ENCODE measurements at regions not wholly inside any gene's neighbourhood (a gene's known extent, or its start where the extent isn't known, plus 50 kb on each side); places are given as distances from the start of the nearest gene placed in this dataset.

DNA sequence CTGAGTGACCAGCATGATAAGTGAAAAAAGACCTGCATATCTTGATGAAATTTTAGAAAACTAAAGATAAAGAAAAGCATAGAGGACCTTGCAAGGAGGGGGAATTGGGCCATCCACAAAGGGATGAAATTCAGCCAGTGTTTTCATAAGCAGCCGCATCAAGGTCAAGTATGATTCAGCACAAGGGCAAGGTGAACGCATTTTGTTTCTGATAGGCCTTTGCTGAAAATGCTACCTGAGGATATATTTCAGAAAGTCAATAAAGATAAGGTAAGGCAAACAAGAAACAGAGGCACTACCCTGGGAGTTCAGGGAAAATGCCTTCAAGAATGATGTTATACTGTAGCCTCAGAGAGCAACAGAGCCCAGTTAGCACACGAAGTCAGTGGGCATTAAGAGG is 55.0 kb upstream of the SHH start:
- H3K4me3 ChIP-seq (replicated peaks in 1 of 2; ENCODE audit: low read depth in 2 of 2, low read length in 2 of 2): no peak overlapping the region
- no peak for DNase-seq (ENCODE audit: low read depth in 2 of 2)
- TF ChIP-seq, protein P1, sequence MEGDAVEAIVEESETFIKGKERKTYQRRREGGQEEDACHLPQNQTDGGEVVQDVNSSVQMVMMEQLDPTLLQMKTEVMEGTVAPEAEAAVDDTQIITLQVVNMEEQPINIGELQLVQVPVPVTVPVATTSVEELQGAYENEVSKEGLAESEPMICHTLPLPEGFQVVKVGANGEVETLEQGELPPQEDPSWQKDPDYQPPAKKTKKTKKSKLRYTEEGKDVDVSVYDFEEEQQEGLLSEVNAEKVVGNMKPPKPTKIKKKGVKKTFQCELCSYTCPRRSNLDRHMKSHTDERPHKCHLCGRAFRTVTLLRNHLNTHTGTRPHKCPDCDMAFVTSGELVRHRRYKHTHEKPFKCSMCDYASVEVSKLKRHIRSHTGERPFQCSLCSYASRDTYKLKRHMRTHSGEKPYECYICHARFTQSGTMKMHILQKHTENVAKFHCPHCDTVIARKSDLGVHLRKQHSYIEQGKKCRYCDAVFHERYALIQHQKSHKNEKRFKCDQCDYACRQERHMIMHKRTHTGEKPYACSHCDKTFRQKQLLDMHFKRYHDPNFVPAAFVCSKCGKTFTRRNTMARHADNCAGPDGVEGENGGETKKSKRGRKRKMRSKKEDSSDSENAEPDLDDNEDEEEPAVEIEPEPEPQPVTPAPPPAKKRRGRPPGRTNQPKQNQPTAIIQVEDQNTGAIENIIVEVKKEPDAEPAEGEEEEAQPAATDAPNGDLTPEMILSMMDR (IDR thresholded peaks at IDR 0.05; ENCODE audit: low read depth, low read length): no peak

DNA sequence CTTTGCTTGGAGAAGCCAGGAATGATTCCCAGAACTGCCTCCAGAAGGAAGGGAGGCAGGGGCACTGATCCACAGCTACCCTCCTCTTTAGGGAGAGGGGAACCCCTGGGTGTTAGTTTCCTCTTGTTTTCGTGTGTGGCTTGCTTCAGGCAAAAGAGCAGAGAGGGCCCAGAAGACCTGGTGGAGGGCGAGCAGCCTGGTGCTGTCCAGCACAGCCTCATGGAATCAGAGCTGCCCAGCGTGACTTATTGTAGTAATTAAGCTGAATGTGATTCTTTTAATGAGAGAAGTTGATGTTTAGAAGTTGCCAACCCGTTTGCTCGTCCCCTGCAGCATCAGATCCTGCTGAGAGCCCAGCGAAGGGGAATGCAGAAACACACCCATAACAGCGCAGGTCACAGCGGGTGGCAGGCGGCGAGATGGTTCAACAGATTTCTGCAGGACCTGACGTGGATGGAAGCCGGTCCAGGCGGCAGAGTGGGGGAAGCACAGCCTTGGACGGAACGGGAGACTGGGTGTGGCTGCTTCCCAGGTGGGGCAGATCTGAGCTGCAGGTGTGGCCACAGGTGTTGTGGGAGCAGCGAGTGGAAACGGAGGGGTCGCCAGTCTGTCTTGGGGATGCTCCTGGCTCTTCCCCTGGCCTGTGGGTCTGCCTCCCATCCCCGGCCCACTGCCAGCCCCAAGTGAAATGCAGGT is 53.7 kb upstream of the SHH start:
- H3K4me3 ChIP-seq (replicated peaks in 1 of 2; ENCODE audit: low read depth in 2 of 2, low read length in 2 of 2): no peak overlapping the region

DNA sequence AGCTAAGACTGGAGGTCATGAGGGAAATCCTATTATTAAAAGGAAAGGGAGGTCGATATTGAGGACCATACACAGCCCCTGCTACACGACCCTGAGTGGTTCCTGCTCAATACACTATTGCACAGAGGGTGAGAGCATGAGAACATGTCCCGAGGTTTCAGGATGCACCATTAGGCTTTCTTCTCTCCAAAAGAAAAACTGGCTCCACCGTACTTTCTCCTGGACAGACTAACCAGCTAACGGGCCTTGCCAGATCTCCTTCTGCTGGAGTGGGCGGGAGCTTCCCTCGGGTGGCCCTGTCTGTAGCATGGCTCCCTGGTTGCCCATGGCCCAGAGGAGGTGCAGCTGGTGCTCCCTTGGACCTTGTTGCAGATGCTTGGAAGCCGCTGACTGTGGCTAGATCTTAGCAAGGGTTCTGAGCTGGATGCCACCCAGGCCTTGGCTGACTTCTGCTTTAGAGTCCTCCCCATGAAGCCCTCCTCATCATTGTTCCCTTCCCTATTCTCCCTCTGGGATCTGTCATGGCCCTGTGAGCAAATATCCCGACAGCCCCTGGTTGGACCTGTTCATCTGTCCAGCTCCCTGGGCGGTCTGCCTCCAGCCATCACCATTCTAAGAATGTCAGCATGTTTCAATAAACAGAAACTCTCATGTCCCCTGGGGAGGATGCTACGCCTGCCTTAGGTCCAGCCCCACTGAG is 52.9 kb upstream of the SHH start:
- DNase-seq (ENCODE audit: low read depth in 2 of 2): no peak
- TF ChIP-seq, protein P1 (IDR thresholded peaks at IDR 0.05; ENCODE audit: low read depth, low read length): no peak
- no peak overlapping the region for H3K4me3 ChIP-seq (replicated peaks in 1 of 2; ENCODE audit: low read depth in 2 of 2, low read length in 2 of 2)

More for the DNA sequence above, 53.7 kb upstream of the SHH start:
- TF ChIP-seq, protein P1 (IDR thresholded peaks at IDR 0.05; ENCODE audit: low read depth, low read length): no peak
- no peak for DNase-seq (ENCODE audit: low read depth in 2 of 2)

DNA sequence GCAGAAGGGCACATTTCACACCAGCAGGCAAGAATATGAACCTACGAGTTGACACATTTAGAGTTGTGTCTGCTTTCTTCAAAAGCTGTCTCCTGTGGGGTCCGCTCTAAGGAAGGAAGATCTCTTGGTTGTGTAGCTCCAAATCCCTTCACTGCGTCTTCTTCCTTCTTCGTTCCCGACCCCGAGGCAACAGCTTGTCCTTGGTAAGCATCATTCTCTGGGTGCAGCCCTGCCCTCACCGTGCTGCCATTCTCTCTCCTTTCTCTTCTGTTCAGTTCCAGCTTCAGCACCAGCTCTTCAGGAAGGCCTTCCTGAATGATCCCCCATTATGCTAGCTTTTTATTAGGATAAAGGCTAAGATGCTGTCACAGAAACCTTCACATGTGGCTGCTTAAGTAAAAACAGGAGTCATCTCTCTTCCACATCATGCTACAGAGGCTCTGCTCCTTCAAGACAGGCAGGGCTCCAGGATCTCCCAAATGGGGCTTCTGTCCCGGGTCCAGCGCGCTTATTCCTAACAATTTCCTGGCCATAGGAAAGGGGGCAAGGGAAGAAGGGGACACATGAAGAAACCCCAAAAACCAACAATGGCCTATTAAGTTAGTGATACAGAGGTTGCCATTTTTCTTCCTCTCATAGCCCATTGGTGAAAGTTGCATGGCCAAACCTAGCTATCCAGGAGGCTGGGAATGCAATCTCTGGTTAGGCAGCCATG is 52.2 kb upstream of the SHH start:
- TF ChIP-seq, protein P1 (IDR thresholded peaks at IDR 0.05; ENCODE audit: low read depth, low read length): no peak

DNA sequence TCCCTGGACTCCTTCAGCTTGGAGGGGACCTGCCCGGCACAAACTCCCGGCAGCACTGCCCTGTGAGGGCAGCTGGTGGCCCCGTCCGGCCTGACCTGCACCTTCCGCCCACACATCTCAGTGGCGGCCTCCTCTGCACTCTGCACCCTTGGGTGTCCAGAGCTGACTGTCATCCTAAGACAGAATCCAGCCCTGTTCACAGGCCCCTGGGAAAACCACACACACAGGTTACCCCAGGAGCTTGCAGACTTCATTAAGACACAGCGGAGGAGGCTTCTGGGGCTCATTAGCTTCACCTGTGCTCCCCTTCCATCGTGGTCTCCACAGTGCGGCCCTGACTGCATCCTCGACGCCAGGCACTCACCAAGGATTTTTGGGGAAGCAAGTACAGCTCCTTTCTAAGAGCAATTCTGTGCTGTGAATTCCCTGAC is 51.5 kb upstream of the SHH start:
- no peak for DNase-seq (ENCODE audit: low read depth in 2 of 2)
- TF ChIP-seq, protein P1 (IDR thresholded peaks at IDR 0.05; ENCODE audit: low read depth, low read length): no peak
- H3K4me3 ChIP-seq (replicated peaks in 1 of 2; ENCODE audit: low read depth in 2 of 2, low read length in 2 of 2): no peak overlapping the region

More for the DNA sequence above, 52.2 kb upstream of the SHH start:
- no peak for DNase-seq (ENCODE audit: low read depth in 2 of 2)
- no peak overlapping the region for H3K4me3 ChIP-seq (replicated peaks in 1 of 2; ENCODE audit: low read depth in 2 of 2, low read length in 2 of 2)

- H3K4me3 ChIP-seq (replicated peaks in 1 of 2; ENCODE audit: low read depth in 2 of 2, low read length in 2 of 2): no peak overlapping the region
- TF ChIP-seq, protein P1 (IDR thresholded peaks at IDR 0.05; ENCODE audit: low read depth, low read length): peak; percentile 3
- DNase-seq (ENCODE audit: low read depth in 2 of 2): no peak
Observed at GRCh38 chr7:155862123-155862892, 50.0 kb upstream of the SHH start.
